Spleen (tissue), 11 donors: ENCODE measurements at regions not wholly inside any gene's neighbourhood (a gene's known extent, or its start where the extent isn't known, plus 50 kb on each side); places are given as distances from the start of the nearest gene placed in this dataset.

Experiments
- DNase-seq: peaks from one replicate; pipeline ENCODE4 v3.0.0-alpha.2; 2020
- H3K27ac ChIP-seq, 8 donors: fragments of 200-600 bp; sonication (generic) in 7 of 8; 1 replicate in 4 of 8; 2 replicates in 4 of 8; pipeline versions ENCODE4 v1.5.0 to v1.8.0; 2016 to 2021; ENCODE audit warnings: inconsistent platforms in 4 of 8, mild to moderate bottlenecking in 4 of 8, moderate library complexity in 1 of 8
- H3K27me3 ChIP-seq, 7 donors: fragments of 200-600 bp; sonication (generic) in 6 of 7; replicated peaks in 1 of 7; 1 replicate in 4 of 7; 2 replicates in 3 of 7; pipeline versions ENCODE4 v1.5.0 to v1.8.0; 2016 to 2021; ENCODE audit warnings: inconsistent platforms in 3 of 7, mild to moderate bottlenecking in 1 of 7
- H3K36me3 ChIP-seq, 6 donors: fragments of 200-600 bp; sonication (generic) in 5 of 6; 1 replicate in 4 of 6; 2 replicates in 2 of 6; pipeline versions ENCODE4 v1.5.0 to v1.8.0; 2016 to 2021; ENCODE audit warnings: inconsistent platforms in 2 of 6
- H3K4me1 ChIP-seq, 6 donors: fragments of 200-600 bp; sonication (generic) in 5 of 6; 1 replicate in 3 of 6; 2 replicates in 3 of 6; pipeline versions ENCODE4 v1.5.0 to v1.8.0; 2016 to 2021; ENCODE audit warnings: inconsistent platforms in 3 of 6
- H3K4me3 ChIP-seq, 8 donors: fragments of 200-600 bp; sonication (generic) in 7 of 8; 1 replicate in 4 of 8; 2 replicates in 4 of 8; pipeline versions ENCODE4 v1.5.0 to v1.8.0; 2016 to 2021; ENCODE audit warnings: inconsistent platforms in 4 of 8, mild to moderate bottlenecking in 4 of 8, moderate library complexity in 2 of 8
- H3K9me3 ChIP-seq, 8 donors: fragments of 200-600 bp; sonication (generic) in 7 of 8; 1 replicate in 4 of 8; 2 replicates in 4 of 8; pipeline versions ENCODE4 v1.5.0 to v1.8.0; 2016 to 2021; ENCODE audit warnings: inconsistent platforms in 4 of 8
- POLR2A ChIP-seq, 3 donors: fragments of 450-650 bp; IDR thresholded peaks; one replicate each; pipeline ENCODE4 v1.5.1; 2017; ENCODE audit warnings: antibody characterized with exemption in 3 of 3, mild to moderate bottlenecking in 1 of 3
- POLR2AphosphoS5 ChIP-seq, 3 donors: sonication (generic); formaldehyde crosslinking; IDR thresholded peaks; one replicate each; pipeline ENCODE4 v1.5.1; 2017; ENCODE audit warnings: antibody characterized with exemption in 3 of 3
- WGBS, 5 donors: extraction: QIAGEN DNeasy Blood & Tissue Kit in 3 of 5; methylation state at CpG; one replicate each; pipeline versions ENCODE4 v1.1.5 to v1.1.7; 2013 to 2018; 5-methylcytosine and 5-hydroxymethylcytosine counted together
- intact Hi-C: fragments of 100-400 bp; cut with DNase I; formaldehyde crosslinking; loops from one replicate; pipeline ENCODE4 v1.15.0; 2023; ENCODE audit warnings: low total_unique reads
- TF ChIP-seq, protein P1 (sequence below), 11 experiments: fragments of 200-600 bp in 7 of 11; fragments of 450-650 bp in 4 of 11; sonication (generic) in 4 of 11; IDR thresholded peaks in 8 of 11; conservative IDR thresholded peaks in 3 of 11; 1 replicate in 7 of 11; 2 replicates in 4 of 11; pipeline versions ENCODE4 v1.4.0 to v1.8.0; 2016 to 2021; ENCODE audit warnings: antibody characterized with exemption in 11 of 11, inconsistent platforms in 4 of 11, mild to moderate bottlenecking in 1 of 11
- donor health status: healthy with polysubstance abuse.
- donor health status: DM: no; HTN: no; CAD: no; lungs with moderate emphysema.
- donor health status: DM: no; HTN: no; CAD: no.
- donor health status: Bipolar disorder and iron deficiency.
- donor health status: healthy.
- donor health status: DM: no; HTN: no; CAD: no.
- donor health status: DM: yes; HTN: yes; CAD: no.

DNA sequence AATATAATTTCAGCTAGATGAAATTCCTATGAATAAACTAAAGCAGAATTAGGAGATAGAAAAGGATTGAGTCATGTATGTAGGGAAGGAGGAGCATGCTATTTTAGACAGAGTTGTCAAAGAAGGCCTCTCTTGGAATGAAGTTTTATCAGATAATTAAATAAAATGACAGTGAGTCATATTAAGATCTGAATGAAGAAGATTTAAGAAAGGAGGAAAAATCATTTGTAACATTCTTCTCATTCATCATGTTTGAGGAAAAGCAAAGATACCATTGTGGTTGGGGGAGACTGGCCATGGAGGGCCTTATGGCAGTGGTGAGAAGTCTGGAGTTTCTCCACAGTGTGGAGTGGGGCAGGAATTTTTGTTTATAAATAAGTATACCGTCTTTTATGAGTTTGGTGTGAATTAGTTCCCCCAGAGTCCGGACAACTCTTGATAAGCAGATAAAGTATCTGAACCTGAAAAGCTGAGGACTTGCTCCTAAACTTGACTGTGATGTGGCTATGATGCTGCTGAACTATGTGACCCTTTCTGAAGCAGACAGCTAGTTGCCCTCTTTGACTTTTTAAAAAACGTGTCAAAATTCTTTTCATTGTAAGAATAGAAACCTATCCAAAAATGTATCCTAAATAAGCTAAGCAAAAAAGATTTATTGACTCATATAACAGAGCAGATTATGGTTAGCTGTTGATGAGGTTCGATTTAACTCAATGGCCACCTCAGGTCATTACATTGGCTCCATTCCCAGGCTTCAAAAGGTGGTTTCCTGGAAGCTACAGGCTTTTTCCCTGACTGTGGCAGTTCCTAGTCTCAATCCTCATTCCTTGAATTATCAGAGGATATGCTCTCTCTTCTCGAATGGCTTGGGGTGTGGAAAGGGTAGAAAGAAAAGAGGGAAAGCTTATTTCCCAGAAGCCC is 90.8 kb downstream of the LHX9 start:
- Histone ChIP-seq H3K36me3 (no peaks in the 10 kb centered on the region), H3K4me1 (no peaks in the 10 kb centered on the region), H3K9me3 (peaks cover 0 to 29% (median 15%) of the 10 kb centered on the region in 8 donors), H3K4me3 (no peak overlapping the region), H3K27me3 (no peaks in the 10 kb centered on the region), H3K27ac (no peak overlapping the region)
- 72 to 83% (median 78%) methylated on average over 5 of the region's 5 CpGs for WGBS, 5 donors
- no peak for DNase-seq
- no peak for TF ChIP-seq POLR2A (IDR thresholded peaks at IDR 0.05)
- intact Hi-C loops, result no loop called here

DNA sequence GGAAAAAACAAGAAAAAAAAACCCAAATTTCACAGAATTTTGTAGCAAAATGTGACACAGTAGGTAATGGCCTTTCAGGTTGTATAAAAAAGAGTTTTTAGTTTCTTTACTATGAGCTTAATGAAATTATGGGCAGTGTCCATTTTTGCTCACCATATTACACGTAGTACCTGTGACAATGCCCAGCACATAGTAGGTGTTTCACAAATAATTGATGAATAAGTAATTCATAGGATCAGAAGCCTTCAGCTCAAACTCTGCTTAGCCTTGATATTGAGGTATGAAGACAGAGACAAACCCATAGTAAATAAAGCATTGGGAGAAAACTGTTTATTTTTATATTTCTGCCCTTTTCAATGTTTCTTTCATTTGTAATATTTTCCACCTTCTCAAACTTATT is 97.2 kb downstream of the LHX9 start:
- Histone ChIP-seq H3K27ac (no peak overlapping the region), H3K4me1 (no peaks in the 10 kb centered on the region), H3K27me3 (no peaks in the 10 kb centered on the region), H3K36me3 (no peaks in the 10 kb centered on the region), H3K9me3 (peaks cover 0 to 16% (median 10%) of the 10 kb centered on the region in 8 donors), H3K4me3 (no peak overlapping the region)
- TF ChIP-seq POLR2AphosphoS5 (IDR thresholded peaks at IDR 0.05) (no peak), POLR2A (IDR thresholded peaks at IDR 0.05) (no peak)
- TF ChIP-seq, protein P1, sequence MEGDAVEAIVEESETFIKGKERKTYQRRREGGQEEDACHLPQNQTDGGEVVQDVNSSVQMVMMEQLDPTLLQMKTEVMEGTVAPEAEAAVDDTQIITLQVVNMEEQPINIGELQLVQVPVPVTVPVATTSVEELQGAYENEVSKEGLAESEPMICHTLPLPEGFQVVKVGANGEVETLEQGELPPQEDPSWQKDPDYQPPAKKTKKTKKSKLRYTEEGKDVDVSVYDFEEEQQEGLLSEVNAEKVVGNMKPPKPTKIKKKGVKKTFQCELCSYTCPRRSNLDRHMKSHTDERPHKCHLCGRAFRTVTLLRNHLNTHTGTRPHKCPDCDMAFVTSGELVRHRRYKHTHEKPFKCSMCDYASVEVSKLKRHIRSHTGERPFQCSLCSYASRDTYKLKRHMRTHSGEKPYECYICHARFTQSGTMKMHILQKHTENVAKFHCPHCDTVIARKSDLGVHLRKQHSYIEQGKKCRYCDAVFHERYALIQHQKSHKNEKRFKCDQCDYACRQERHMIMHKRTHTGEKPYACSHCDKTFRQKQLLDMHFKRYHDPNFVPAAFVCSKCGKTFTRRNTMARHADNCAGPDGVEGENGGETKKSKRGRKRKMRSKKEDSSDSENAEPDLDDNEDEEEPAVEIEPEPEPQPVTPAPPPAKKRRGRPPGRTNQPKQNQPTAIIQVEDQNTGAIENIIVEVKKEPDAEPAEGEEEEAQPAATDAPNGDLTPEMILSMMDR (IDR thresholded peaks at IDR 0.05 in 8 of 11, conservative IDR thresholded peaks at IDR 0.05 in 3 of 11), result no peak
- WGBS, 5 donors, result 68 to 87% (median 84%) methylated on average over 1 of the region's 1 CpG
- intact Hi-C loops, result no loop called here
- no peak for DNase-seq

DNA sequence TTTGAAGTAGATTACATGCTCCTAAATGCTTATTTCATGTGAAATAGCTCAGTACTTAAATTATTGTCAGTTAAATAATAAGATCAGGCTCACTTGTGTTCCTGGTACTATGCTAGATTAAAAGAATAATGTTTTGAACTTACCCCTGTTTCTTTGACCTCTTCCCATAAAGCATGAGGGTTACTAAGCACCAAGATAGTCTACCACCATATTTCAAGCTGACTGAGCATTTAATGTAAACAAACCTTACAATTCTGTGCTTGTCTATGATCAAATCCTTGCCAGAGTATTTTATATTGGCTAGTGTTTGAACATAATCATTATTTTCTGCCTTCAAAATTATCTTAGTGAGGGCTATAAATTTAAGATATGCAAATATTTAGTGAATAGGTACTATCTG is 98.1 kb downstream of the LHX9 start:
- TF ChIP-seq POLR2A (IDR thresholded peaks at IDR 0.05) (no peak), POLR2AphosphoS5 (IDR thresholded peaks at IDR 0.05) (no peak)
- TF ChIP-seq, protein P1 (IDR thresholded peaks at IDR 0.05 in 8 of 11, conservative IDR thresholded peaks at IDR 0.05 in 3 of 11), result no peak
- intact Hi-C loops, result no loop called here
- H3K9me3 ChIP-seq, result peaks cover 0 to 6% (median 2%) of the 10 kb centered on the region in 8 donors
- no peak overlapping the region for H3K27ac ChIP-seq
- no peaks in the 10 kb centered on the region for H3K4me1 ChIP-seq
- DNase-seq, result no peak
- no peaks in the 10 kb centered on the region for H3K36me3 ChIP-seq
- no peaks in the 10 kb centered on the region for H3K27me3 ChIP-seq
- no peak overlapping the region for H3K4me3 ChIP-seq

DNA sequence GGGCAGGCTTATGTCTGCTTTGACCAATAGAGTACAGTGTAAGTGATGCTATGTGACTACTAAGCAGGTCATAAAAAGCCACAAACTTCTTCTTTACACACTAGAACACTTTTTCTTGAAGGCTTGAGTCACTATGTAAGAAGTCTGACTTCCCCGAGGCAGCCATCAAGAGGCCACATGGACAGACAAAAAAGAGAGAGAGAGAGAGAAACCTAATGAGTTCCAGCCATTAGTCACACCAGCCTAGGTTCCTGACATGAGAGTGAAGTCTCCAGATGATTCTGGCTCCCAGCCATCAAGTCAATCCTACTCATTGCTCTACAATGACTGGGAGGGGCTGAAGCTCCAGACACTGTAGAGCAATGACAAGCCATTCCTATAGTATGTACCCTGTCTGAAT is 101.4 kb downstream of the LHX9 start:
- Histone ChIP-seq H3K36me3 (no peaks in the 10 kb centered on the region), H3K9me3 (no peaks in the 10 kb centered on the region), H3K4me3 (no peak overlapping the region), H3K27me3 (no peaks in the 10 kb centered on the region), H3K4me1 (no peaks in the 10 kb centered on the region), H3K27ac (no peak overlapping the region)
- WGBS, 5 donors, result 55 to 83% (median 81%) methylated on average over 1 of the region's 1 CpG
- intact Hi-C loops, result no loop called here
- DNase-seq, result no peak
- TF ChIP-seq POLR2A (IDR thresholded peaks at IDR 0.05) (no peak), POLR2AphosphoS5 (IDR thresholded peaks at IDR 0.05) (no peak)
- TF ChIP-seq, protein P1 (IDR thresholded peaks at IDR 0.05 in 8 of 11, conservative IDR thresholded peaks at IDR 0.05 in 3 of 11), result no peak
